ENCODE measurements at regions not wholly inside any gene's neighbourhood (a gene's known extent, or its start where the extent isn't known, plus 50 kb on each side); places are given as distances from the start of the nearest gene placed in this dataset.

DNA sequence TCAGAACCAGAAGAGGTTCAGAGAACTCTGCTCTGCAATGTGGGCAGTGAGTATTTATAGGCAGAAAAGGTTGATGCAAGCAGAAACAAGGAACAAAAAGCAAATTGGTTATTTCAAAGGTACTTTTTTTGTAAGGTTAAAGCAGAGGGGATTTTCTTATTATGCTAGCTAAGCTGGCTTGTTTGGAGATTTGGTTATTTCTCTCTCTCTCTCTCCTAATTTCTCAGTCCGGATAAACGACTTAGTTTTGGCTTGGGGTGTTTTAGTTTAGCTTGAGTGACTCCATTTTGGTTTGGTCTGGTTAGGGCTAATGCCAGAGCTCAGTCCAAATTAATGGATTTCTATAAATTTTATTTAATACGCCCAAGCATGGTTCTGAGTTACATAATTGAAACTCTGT is 566.8 kb downstream of the SH2D4B start:
- Mint-ChIP-seq H3K36me3 (ENCODE audit: low read depth, unreplicated experiment) (no peaks in the 10 kb centered on the region), H3K9me3 (ENCODE audit: unreplicated experiment) (no peaks in the 10 kb centered on the region), H3K27ac (ENCODE audit: unreplicated experiment) (no peak overlapping the region), H3K27me3 (ENCODE audit: unreplicated experiment) (peaks cover 1% of the 10 kb centered on the region), H3K4me3 (ENCODE audit: unreplicated experiment) (no peak overlapping the region), H3K4me1 (ENCODE audit: unreplicated experiment) (no peaks in the 10 kb centered on the region)
- no peak for DNase-seq (ENCODE audit: low spot score)
- TF ChIP-seq, protein P1, sequence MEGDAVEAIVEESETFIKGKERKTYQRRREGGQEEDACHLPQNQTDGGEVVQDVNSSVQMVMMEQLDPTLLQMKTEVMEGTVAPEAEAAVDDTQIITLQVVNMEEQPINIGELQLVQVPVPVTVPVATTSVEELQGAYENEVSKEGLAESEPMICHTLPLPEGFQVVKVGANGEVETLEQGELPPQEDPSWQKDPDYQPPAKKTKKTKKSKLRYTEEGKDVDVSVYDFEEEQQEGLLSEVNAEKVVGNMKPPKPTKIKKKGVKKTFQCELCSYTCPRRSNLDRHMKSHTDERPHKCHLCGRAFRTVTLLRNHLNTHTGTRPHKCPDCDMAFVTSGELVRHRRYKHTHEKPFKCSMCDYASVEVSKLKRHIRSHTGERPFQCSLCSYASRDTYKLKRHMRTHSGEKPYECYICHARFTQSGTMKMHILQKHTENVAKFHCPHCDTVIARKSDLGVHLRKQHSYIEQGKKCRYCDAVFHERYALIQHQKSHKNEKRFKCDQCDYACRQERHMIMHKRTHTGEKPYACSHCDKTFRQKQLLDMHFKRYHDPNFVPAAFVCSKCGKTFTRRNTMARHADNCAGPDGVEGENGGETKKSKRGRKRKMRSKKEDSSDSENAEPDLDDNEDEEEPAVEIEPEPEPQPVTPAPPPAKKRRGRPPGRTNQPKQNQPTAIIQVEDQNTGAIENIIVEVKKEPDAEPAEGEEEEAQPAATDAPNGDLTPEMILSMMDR (IDR thresholded peaks at IDR 0.05; ENCODE audit: unreplicated experiment), result no peak

GRCh38 chr10:81108516-81109199 is 571.0 kb downstream of the SH2D4B start:
- no peak for DNase-seq (ENCODE audit: low spot score)
- TF ChIP-seq, protein P1 (IDR thresholded peaks at IDR 0.05; ENCODE audit: unreplicated experiment), result no peak
- no peaks in the 10 kb centered on the region for H3K27me3 Mint-ChIP-seq (ENCODE audit: unreplicated experiment)
- no peaks in the 10 kb centered on the region for H3K9me3 Mint-ChIP-seq (ENCODE audit: unreplicated experiment)
- H3K4me3 Mint-ChIP-seq (ENCODE audit: unreplicated experiment), result no peak overlapping the region
- no peak overlapping the region for H3K27ac Mint-ChIP-seq (ENCODE audit: unreplicated experiment)
- H3K36me3 Mint-ChIP-seq (ENCODE audit: low read depth, unreplicated experiment), result no peaks in the 10 kb centered on the region
- H3K4me1 Mint-ChIP-seq (ENCODE audit: unreplicated experiment), result no peaks in the 10 kb centered on the region

DNA sequence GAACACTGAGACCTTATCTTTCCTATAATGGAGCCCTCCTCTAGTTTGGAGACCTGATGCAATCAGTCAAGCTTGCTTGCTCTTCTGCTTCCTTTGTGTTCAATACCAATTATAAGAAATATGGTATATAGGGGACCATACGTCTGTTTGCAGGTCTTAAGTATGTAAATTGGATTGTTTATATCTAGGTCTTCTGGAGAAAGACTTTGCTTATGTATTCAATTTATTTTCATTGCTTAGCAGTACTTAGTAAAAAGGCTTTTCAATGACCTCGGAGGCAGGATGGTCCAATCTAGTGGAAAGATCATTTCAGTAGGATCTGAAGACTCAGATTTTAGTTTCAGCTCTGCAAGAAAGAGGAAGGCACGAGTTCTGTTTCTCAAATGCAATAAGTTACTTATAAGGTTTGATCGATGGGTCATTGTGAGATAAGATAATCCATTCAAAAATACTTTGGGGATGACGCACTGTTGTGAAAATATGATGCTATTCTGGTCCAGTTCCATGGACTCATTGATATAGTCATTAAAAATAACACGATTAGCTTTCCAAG is 571.6 kb downstream of the SH2D4B start:
- no peak for DNase-seq (ENCODE audit: low spot score)
- H3K36me3 Mint-ChIP-seq (ENCODE audit: low read depth, unreplicated experiment), result no peaks in the 10 kb centered on the region
- no peaks in the 10 kb centered on the region for H3K27me3 Mint-ChIP-seq (ENCODE audit: unreplicated experiment)
- no peak overlapping the region for H3K4me3 Mint-ChIP-seq (ENCODE audit: unreplicated experiment)
- TF ChIP-seq, protein P1 (IDR thresholded peaks at IDR 0.05; ENCODE audit: unreplicated experiment), result no peak
- no peaks in the 10 kb centered on the region for H3K4me1 Mint-ChIP-seq (ENCODE audit: unreplicated experiment)
- no peaks in the 10 kb centered on the region for H3K9me3 Mint-ChIP-seq (ENCODE audit: unreplicated experiment)
- H3K27ac Mint-ChIP-seq (ENCODE audit: unreplicated experiment), result no peak overlapping the region

- Mint-ChIP-seq H3K4me3 (ENCODE audit: unreplicated experiment) (no peak overlapping the region), H3K9me3 (ENCODE audit: unreplicated experiment) (no peaks in the 10 kb centered on the region), H3K27me3 (ENCODE audit: unreplicated experiment) (peaks cover 2% of the 10 kb centered on the region), H3K36me3 (ENCODE audit: low read depth, unreplicated experiment) (no peaks in the 10 kb centered on the region), H3K27ac (ENCODE audit: unreplicated experiment) (no peak overlapping the region), H3K4me1 (ENCODE audit: unreplicated experiment) (no peaks in the 10 kb centered on the region)
- TF ChIP-seq, protein P1 (IDR thresholded peaks at IDR 0.05; ENCODE audit: unreplicated experiment), result no peak
- no peak for DNase-seq (ENCODE audit: low spot score)
Observed at GRCh38 chr10:81116201-81116600, 578.5 kb downstream of the SH2D4B start.

DNA sequence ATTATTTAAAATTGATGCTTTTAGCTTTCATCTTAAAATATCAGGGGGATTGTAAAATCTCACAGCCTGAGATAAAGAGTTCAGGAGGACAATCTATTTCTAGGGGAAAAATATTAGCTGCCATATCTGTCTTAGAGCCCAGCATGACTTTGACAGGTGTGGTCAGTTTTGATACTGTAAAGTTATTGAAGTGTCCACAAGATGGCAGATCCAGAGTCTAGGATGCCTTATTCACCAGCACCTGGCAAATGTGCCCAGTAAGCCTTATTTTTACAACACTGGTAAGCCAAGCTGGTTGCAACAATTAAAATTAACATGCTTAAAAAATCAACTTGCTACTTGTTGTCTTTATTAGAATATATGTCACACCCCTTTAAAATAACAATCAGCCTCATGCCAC is 579.3 kb downstream of the SH2D4B start:
- H3K4me3 Mint-ChIP-seq (ENCODE audit: unreplicated experiment), result no peak overlapping the region
- TF ChIP-seq, protein P1 (IDR thresholded peaks at IDR 0.05; ENCODE audit: unreplicated experiment), result no peak
- no peak overlapping the region for H3K27ac Mint-ChIP-seq (ENCODE audit: unreplicated experiment)
- peaks cover 2% of the 10 kb centered on the region for H3K27me3 Mint-ChIP-seq (ENCODE audit: unreplicated experiment)
- no peaks in the 10 kb centered on the region for H3K9me3 Mint-ChIP-seq (ENCODE audit: unreplicated experiment)
- no peaks in the 10 kb centered on the region for H3K36me3 Mint-ChIP-seq (ENCODE audit: low read depth, unreplicated experiment)
- DNase-seq (ENCODE audit: low spot score), result no peak
- no peaks in the 10 kb centered on the region for H3K4me1 Mint-ChIP-seq (ENCODE audit: unreplicated experiment)
